K562 (cell line): ENCODE measurements at regions not wholly inside any gene's neighbourhood (a gene's known extent, or its start where the extent isn't known, plus 50 kb on each side); places are given as distances from the start of the nearest gene placed in this dataset.

Experiments
- AFF1 ChIP-seq, 2 experiments: fragments of 450-650 bp; IDR thresholded peaks; 2 replicates each; pipeline ENCODE4 v1.6.1; 2018; ENCODE audit warnings: mild to moderate bottlenecking in 2 of 2, low read depth in 1 of 2; ENCODE audit not compliant: partially characterized antibody in 2 of 2
- BACH1 ChIP-seq: fragments of 200-800 bp; sonication (Bioruptor generic); IDR thresholded peaks from 2 replicates; pipeline ENCODE4 v1.6.1; 2016; ENCODE audit warnings: missing genetic modification characterization, missing compliant biosample characterization
- BMI1 ChIP-seq: fragments of 150-350 bp; IDR thresholded peaks from 2 replicates; pipeline ENCODE4 v1.6.1; 2014; ENCODE audit warnings: low read length
- DACH1 ChIP-seq: fragments of 450-650 bp; IDR thresholded peaks from 2 replicates; pipeline ENCODE4 v1.6.1; 2018; ENCODE audit not compliant: partially characterized antibody
- E2F6 ChIP-seq, 2 experiments: IDR thresholded peaks; 2 replicates each; pipeline ENCODE4 v1.6.1; 2011; ENCODE audit warnings: borderline replicate concordance in 1 of 2, control low read depth in 1 of 2, low read depth in 1 of 2, low read length in 1 of 2, mild to moderate bottlenecking in 1 of 2, mixed read lengths in 1 of 2, moderate library complexity in 1 of 2; ENCODE audit not compliant: insufficient read depth in 1 of 2, insufficient read length in 1 of 2, poor library complexity in 1 of 2, severe bottlenecking in 1 of 2; ENCODE audit errors: extremely low read depth in 1 of 2
- HDAC6 ChIP-seq: IDR thresholded peaks from 2 replicates; pipeline ENCODE4 v1.6.1; 2012; ENCODE audit warnings: low read depth, mild to moderate bottlenecking, control low read depth, inconsistent platforms, low read length, moderate library complexity
- HNRNPL ChIP-seq: fragments of 200-400 bp; formaldehyde crosslinking; IDR thresholded peaks from 2 replicates; pipeline ENCODE4 v1.6.1; 2017; ENCODE audit warnings: low read depth, mild to moderate bottlenecking, low read length
- KDM1A ChIP-seq, 2 experiments: fragments of 450-650 bp; IDR thresholded peaks; 2 replicates each; pipeline ENCODE4 v1.6.1; 2016; ENCODE audit warnings: mild to moderate bottlenecking in 2 of 2
- MAFF ChIP-seq: IDR thresholded peaks from 2 replicates; pipeline ENCODE4 v1.6.1; 2012; ENCODE audit warnings: low read length, improper control_type of control experiment
- MAX ChIP-seq: sonication (generic); formaldehyde crosslinking; IDR thresholded peaks from 2 replicates; pipeline ENCODE4 v1.9.0; 2022; ENCODE audit warnings: mild to moderate bottlenecking, missing genetic modification reagents
- MTA1 ChIP-seq: fragments of 450-650 bp; IDR thresholded peaks from 2 replicates; pipeline ENCODE4 v1.6.1; 2017; ENCODE audit warnings: borderline replicate concordance
- NFRKB ChIP-seq: fragments of 450-650 bp; IDR thresholded peaks from 2 replicates; pipeline ENCODE4 v1.6.1; 2016; ENCODE audit warnings: low read depth
- PBX2 ChIP-seq, 2 experiments: IDR thresholded peaks in 1 of 2; conservative IDR thresholded peaks in 1 of 2; 2 replicates each; pipeline ENCODE4 v1.6.1; 2016; ENCODE audit warnings: low read depth in 2 of 2, mild to moderate bottlenecking in 1 of 2, missing compliant biosample characterization in 1 of 2, missing genetic modification characterization in 1 of 2, moderate library complexity in 1 of 2
- POLR2H ChIP-seq: IDR thresholded peaks from 2 replicates; pipeline ENCODE4 v1.6.1; 2016; ENCODE audit warnings: missing genetic modification characterization, low read depth, mild to moderate bottlenecking, control low read depth, missing compliant biosample characterization, moderate library complexity
- RBM15 ChIP-seq: fragments of 200-400 bp; formaldehyde crosslinking; IDR thresholded peaks from 2 replicates; pipeline ENCODE4 v1.6.1; 2018; ENCODE audit warnings: mild to moderate bottlenecking, low read length, moderate library complexity; ENCODE audit not compliant: insufficient read depth
- SNAPC5 ChIP-seq: fragments of 250-450 bp; sonication (Bioruptor Pico); IDR thresholded peaks from 2 replicates; pipeline ENCODE4 v1.8.0; 2021; ENCODE audit warnings: moderate library complexity, mild to moderate bottlenecking, inconsistent platforms
- ZKSCAN8 ChIP-seq: fragments of 200-800 bp; sonication (Bioruptor generic); IDR thresholded peaks from 2 replicates; pipeline ENCODE4 v1.6.1; 2016; ENCODE audit warnings: missing genetic modification characterization, missing compliant biosample characterization
- ZNF274 ChIP-seq: IDR thresholded peaks from 2 replicates; pipeline ENCODE4 v1.6.1; 2011; ENCODE audit warnings: low read depth, mild to moderate bottlenecking, low read length, moderate library complexity, borderline replicate concordance
- ZNF57 ChIP-seq: fragments of 450-650 bp; formaldehyde crosslinking; IDR thresholded peaks from 2 replicates; pipeline ENCODE4 v1.4.0; 2020; ENCODE audit warnings: mild to moderate bottlenecking, moderate library complexity
- ZNF778 ChIP-seq: fragments of 450-650 bp; formaldehyde crosslinking; IDR thresholded peaks from 2 replicates; pipeline ENCODE4 v1.4.0; 2020; ENCODE audit warnings: mild to moderate bottlenecking, moderate library complexity

- TF ChIP-seq PBX2 (CRISPR knock-in tag; IDR thresholded peaks at IDR 0.05; ENCODE audit: low read depth) (no peak), PBX2 (tag; conservative IDR thresholded peaks at IDR 0.05; ENCODE audit: low read depth) (peak; percentile 92), NFRKB (peak; percentile 56), MAX (CRISPR knock-in tag) (peak; percentile 52), MTA1 (peak; percentile 82), E2F6 (IDR thresholded peaks at IDR 0.05; ENCODE audit: borderline replicate concordance in 1 of 2, extremely low read depth in 1 of 2, insufficient read depth in 1 of 2, insufficient read length in 1 of 2, low read depth in 1 of 2, low read length in 1 of 2, poor library complexity in 1 of 2, severe bottlenecking in 1 of 2) (no peak), MAFF (no peak; the same call in 1 of the 2 replicates), ZKSCAN8 (CRISPR knock-in tag) (peak; percentile 76), DACH1 (peak; percentile 91), BMI1 (no peak), HNRNPL (no peak), POLR2H (tag) (no peak), KDM1A (IDR thresholded peaks at IDR 0.05) (peak; percentile 89 to 90), ZNF778 (CRISPR knock-in tag) (no peak), ZNF274 (peak; percentile 51; the same call in 1 of the 2 replicates), ZNF57 (CRISPR knock-in tag) (no peak), RBM15 (no peak), HDAC6 (no peak), SNAPC5 (no peak), BACH1 (tag) (peak; percentile 80), AFF1 (IDR thresholded peaks at IDR 0.05; ENCODE audit: low read depth in 1 of 2, partially characterized antibody in 2 of 2) (peak; percentile 44 to 87)
Measured at GRCh38 chr3:72144773-72145505, 360.0 kb upstream of the PROK2 start (continued).
